Type B pancreatic cell (in vitro differentiated cells): ENCODE measurements at regions not wholly inside any gene's neighbourhood (a gene's known extent, or its start where the extent isn't known, plus 50 kb on each side); places are given as distances from the start of the nearest gene placed in this dataset.

Experiments used
- DNase-seq: peaks from one replicate; pipeline ENCODE4 v3.0.0; 2021; ENCODE audit warnings: mixed read lengths; ENCODE audit not compliant: unreplicated experiment; ENCODE audit errors: extremely low spot score
- H3K27ac Mint-ChIP-seq: 2 replicates; pipeline ENCODE4 v1.8.0; 2021; ENCODE audit warnings: mild to moderate bottlenecking, mixed read lengths
- H3K27me3 Mint-ChIP-seq: 2 replicates; pipeline ENCODE4 v1.8.0; 2021; ENCODE audit warnings: mixed read lengths
- H3K36me3 Mint-ChIP-seq: 2 replicates; pipeline ENCODE4 v1.8.0; 2021; ENCODE audit warnings: mixed read lengths
- H3K4me1 Mint-ChIP-seq: one replicate; pipeline ENCODE4 v1.8.0; 2021; ENCODE audit warnings: mixed read lengths; ENCODE audit not compliant: unreplicated experiment
- H3K4me3 Mint-ChIP-seq: 2 replicates; pipeline ENCODE4 v1.8.0; 2021; ENCODE audit warnings: mild to moderate bottlenecking, mixed read lengths
- H3K9me3 Mint-ChIP-seq: 2 replicates; pipeline ENCODE4 v1.8.0; 2021; ENCODE audit warnings: mixed read lengths
- CTCF ChIP-seq: fragments of 200-600 bp; sonication (generic); conservative IDR thresholded peaks from 2 replicates; pipeline ENCODE4 v1.5.0; 2021; ENCODE audit warnings: antibody characterized with exemption, mild to moderate bottlenecking

DNA sequence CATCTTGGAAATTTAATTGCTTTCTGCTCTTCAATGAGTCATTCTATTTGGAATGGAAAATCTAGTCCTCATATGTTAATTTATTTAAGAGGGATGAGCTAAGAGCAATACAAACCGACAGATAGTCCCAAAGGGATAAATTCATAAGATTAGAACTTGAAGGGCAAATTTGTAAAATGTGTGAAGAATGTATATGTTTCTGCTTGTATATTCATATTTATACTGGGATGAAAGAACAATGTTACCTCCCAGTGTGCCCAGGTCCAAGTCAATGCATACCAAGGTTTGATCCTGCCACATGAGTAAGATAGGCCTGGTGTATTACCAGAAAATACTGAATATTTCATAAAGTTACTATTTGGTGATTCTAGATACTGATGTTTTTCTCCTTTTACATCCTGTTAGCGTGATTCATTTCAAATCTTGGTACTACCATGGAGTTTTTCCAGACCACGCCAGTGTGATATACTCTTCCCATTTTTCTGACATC, 255.6 kb upstream of the SEMA6D start:
- Mint-ChIP-seq H3K4me3 (no peak overlapping the region), H3K4me1 (peaks cover 12% of the 10 kb centered on the region), H3K9me3 (peaks cover 9% of the 10 kb centered on the region), H3K27me3 (no peaks in the 10 kb centered on the region), H3K36me3 (no peaks in the 10 kb centered on the region), H3K27ac (no peak overlapping the region)
- no peak for DNase-seq
- TF ChIP-seq CTCF, result no peak

DNA sequence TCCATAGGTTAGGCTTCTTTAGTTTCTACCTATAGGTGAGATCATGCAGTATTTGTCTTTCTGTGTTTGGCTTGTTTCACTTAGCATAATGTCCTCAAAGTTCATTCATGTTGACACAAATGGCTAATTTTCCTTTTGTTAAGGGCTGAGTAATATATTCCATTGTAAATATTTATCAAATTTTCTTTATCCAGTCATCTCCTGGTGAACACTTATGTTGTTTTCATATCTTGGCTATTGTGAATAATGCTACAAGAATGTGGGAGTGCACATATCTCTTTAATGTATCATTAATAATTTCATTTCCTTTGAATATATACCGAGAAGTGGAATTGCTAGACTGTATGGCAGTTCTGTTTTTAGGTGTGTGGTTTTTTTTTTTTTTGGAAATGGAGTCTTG, 250.9 kb upstream of the SEMA6D start:
- Mint-ChIP-seq H3K27ac (no peak overlapping the region), H3K4me1 (peaks cover 10% of the 10 kb centered on the region), H3K9me3 (peaks cover 9% of the 10 kb centered on the region), H3K27me3 (no peaks in the 10 kb centered on the region), H3K4me3 (no peak overlapping the region), H3K36me3 (no peaks in the 10 kb centered on the region)
- TF ChIP-seq CTCF, result no peak
- DNase-seq, result no peak

GRCh38 chr15:47470983-47471382, 246.3 kb upstream of the SEMA6D start:
- Mint-ChIP-seq H3K27ac (no peak overlapping the region), H3K27me3 (no peaks in the 10 kb centered on the region), H3K4me1 (peaks cover 6% of the 10 kb centered on the region), H3K4me3 (no peak overlapping the region), H3K9me3 (peaks cover 8% of the 10 kb centered on the region), H3K36me3 (no peaks in the 10 kb centered on the region)
- no peak for TF ChIP-seq CTCF
- no peak for DNase-seq

DNA sequence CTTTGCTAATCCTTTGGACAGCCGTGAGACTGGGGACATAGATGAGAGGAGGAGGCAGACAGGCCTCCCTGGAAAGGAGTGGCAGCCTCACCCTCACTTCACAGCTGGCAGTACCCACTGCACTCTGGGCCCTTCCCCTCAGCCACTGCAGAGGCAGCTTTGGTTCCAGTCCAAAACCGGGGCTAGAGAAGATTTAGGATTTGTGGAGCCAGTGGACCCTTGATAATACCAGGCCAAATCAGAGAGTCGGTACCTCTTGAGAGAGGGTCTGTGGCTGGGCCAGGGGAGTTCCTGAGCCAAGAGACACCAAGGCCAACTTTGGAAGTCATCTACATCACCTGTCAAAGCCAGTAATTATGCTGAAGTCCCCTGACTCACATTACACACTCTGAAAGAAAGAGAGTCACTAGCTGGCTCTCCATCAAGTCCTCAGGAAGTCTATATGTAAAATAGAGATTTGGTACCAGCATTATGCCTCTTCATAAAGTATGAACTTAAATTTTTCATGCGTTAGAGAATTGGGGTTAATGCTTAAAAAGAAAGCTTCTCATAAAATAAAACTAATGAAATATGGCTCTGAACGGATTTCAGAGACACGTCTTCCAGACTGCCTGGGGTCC, 244.1 kb upstream of the SEMA6D start:
- no peak for DNase-seq
- no peak for TF ChIP-seq CTCF
- no peak overlapping the region for H3K27ac Mint-ChIP-seq
- H3K4me1 Mint-ChIP-seq, result peaks cover 6% of the 10 kb centered on the region
- peaks cover 4% of the 10 kb centered on the region for H3K9me3 Mint-ChIP-seq
- no peak overlapping the region for H3K4me3 Mint-ChIP-seq
- H3K36me3 Mint-ChIP-seq, result no peaks in the 10 kb centered on the region
- no peaks in the 10 kb centered on the region for H3K27me3 Mint-ChIP-seq

DNA sequence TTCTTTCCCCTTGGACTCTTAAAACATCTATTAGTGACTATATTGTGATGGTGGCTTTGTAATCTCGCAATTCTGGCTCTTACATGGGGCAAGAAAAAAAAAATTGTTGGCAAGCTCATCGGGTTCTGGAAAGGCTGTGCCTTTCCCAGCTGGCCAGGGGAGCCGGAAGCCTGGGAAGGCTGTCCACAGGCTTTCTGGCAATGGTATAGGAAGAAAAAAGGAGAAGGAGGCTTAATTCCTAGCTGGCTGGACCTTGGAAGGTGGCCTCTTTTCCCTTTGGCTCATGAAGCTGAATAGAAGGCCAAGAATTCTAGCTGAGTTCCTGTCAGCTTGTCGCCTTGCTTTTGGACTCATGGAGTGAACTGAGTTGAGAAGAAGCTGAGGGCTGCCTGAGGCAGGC, 243.5 kb upstream of the SEMA6D start:
- H3K36me3 Mint-ChIP-seq, result no peaks in the 10 kb centered on the region
- peaks cover 6% of the 10 kb centered on the region for H3K4me1 Mint-ChIP-seq
- H3K27ac Mint-ChIP-seq, result no peak overlapping the region
- no peaks in the 10 kb centered on the region for H3K27me3 Mint-ChIP-seq
- no peak overlapping the region for H3K4me3 Mint-ChIP-seq
- no peak for DNase-seq
- TF ChIP-seq CTCF, result no peak
- H3K9me3 Mint-ChIP-seq, result peaks cover 9% of the 10 kb centered on the region
